GOT3 (cell line): ENCODE measurements at regions not wholly inside any gene's neighbourhood (a gene's known extent, or its start where the extent isn't known, plus 50 kb on each side); places are given as distances from the start of the nearest gene placed in this dataset.
"Not testable (repeated sequence)": the region's sequence is repeated elsewhere in the genome, so short reads cannot be mapped to it uniquely, and the experiment has no call there.

ENCODE experiments used
- DNase-seq: peaks from one replicate; lab custom pipeline; 2025; ENCODE audit warnings: mixed read lengths; lab: John Stamatoyannopoulos, UW

- DNase-seq, result no peak
Measured at GRCh38 chr18:11383381-11383780, 226.0 kb upstream of the SLC35G4 start.

- no peak for DNase-seq
Measured at GRCh38 chr18:11380968-11381367, 228.4 kb upstream of the SLC35G4 start.

DNA sequence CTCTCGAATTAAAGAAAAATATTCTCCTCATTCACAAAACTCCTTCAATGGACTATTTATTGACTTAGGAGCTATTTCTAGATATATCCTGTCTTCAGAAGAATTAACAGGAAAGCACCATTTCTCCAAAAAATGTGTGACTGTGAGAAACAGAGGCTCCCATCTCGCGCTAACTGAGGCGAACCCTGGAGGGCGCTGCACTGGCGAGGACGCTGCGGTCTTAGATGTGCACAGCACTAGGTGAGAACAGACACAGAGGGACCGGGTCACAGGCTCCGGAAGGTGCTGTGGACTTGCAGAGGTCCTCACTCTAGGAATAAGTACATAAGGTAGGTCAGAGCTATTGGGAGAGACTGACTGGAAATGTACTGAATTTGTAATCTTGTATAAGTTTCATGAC, 229.7 kb upstream of the SLC35G4 start:
- no peak for DNase-seq

GRCh38 chr18:11377766-11378540, 228.6 kb upstream of the PIEZO2 start:
- DNase-seq, result no peak

DNA sequence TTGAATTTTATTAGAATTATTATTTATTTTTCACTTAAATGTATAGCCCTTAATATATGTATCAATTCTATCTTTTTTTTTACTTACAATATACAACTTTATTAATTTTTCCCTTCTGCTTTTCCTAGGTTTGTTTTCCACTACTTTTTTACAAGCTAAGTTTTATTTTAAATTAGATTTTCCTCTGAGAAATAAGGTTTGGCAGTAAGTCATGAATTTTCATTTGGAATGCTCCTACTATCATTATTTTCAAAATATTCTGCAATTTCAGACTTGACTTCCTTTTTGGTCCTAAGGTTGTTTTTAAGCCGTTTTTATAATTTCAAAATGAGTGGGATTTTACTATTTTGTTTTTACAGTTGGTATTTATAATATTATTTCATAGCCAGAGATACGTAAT, 222.8 kb upstream of the PIEZO2 start:
- DNase-seq, result no peak

- no peak for DNase-seq
Measured at GRCh38 chr18:11369556-11369955, 220.2 kb upstream of the PIEZO2 start.

- no peak for DNase-seq
Measured at GRCh38 chr18:11368020-11368419, 218.7 kb upstream of the PIEZO2 start.

- no peak for DNase-seq
Measured at GRCh38 chr18:11367351-11367750, 218.0 kb upstream of the PIEZO2 start.

- DNase-seq, result no peak
Measured at GRCh38 chr18:11366410-11366809, 217.0 kb upstream of the PIEZO2 start.

DNA sequence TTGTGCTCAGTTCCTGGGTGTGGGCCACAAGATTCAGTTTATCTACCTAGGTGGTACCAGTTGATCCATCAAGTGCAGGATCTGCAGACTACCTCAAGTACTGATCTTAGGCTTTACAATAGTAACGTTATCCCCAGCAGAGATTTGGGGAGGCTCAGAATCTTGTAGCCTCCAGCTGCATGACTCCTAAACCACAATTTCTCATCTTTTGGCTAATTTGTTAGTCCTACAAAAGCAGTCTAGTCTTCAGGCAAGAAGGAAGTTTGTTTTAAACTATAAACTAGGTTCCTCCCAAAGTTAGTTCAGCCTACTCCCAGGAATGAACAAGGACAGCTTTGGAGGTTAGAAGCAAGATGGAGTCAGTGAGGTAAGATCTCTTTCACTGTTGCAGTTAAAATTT, 213.5 kb upstream of the PIEZO2 start:
- no peak for DNase-seq

DNA sequence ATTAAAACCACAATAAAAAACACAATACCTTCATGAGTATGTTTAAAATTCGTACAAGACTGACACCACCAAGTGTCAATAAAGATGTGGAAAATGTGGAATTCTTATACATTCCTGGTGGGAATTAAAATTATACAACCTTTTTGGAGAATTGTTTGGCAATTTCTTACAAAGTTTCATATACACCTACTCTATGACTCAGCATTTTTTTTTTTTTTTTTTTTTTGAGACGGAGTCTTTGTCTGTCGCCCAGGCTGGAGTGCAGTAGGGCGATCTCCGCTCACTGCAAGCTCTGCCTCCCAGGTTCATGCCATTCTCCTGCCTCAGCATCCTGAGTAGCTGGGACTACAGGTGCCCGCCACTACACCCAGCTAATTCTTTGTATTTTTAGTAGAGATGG, 212.5 kb upstream of the PIEZO2 start:
- DNase-seq, result not testable (repeated sequence)

DNA sequence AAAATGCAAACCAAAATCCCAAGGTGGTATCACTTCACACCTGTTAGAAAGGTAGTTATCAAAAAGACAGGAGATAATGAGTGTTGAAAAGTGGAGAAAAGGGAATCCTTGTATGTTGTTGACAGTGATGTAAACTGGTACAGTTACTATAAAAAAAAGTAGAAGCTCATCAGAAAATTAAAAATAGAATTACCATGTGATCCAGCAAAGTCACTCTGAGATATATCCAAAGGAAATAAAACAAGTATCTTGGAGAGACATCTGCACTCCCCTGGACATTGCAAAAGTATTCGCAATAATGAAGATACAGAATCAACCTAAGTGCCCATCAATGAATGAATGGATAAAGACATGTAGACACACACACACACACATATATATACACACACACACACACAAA, 208.3 kb upstream of the PIEZO2 start:
- no peak for DNase-seq

DNA sequence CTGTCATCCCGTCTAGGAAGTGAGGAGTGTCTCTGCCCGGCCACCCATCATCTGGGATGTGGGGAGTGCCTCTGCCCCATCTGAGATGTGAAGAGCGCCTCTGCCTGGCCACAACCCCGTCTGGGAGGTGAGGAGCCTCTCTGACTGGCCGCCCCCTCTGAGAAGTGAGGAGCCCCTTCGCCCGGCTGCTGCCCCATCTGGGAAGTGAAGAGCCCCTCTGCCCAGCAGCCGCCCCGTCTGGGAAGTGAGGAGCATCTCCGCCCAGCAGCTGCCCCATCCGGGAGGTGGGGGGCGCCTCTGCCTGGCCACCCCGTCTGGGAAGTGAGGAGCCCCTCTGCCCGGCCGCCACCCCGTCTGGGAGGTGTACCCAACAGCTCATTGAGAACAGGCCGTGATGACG, 195.2 kb upstream of the PIEZO2 start:
- not testable (repeated sequence) for DNase-seq

- no peak for DNase-seq
Measured at GRCh38 chr18:11343096-11343495, 193.7 kb upstream of the PIEZO2 start.

DNA sequence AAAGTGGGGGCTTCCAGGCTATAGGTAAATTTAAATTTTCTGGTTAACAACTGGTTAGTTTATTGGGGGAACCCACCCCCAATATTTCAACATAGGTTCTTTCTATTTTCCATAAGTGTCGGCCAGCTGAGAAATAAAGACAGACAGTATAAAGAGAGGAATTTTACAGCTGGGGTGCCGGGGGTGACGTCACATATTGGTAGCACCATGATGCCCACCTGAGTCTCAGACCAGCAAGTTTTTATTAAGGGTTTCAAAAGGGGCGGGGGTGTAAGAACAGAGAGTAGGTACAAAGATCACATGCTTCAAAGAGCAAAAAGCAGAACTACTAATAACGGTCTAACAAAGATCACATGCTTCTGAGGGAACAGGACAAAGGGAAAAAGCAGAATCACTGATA, 192.7 kb upstream of the PIEZO2 start:
- not testable (repeated sequence) for DNase-seq

DNA sequence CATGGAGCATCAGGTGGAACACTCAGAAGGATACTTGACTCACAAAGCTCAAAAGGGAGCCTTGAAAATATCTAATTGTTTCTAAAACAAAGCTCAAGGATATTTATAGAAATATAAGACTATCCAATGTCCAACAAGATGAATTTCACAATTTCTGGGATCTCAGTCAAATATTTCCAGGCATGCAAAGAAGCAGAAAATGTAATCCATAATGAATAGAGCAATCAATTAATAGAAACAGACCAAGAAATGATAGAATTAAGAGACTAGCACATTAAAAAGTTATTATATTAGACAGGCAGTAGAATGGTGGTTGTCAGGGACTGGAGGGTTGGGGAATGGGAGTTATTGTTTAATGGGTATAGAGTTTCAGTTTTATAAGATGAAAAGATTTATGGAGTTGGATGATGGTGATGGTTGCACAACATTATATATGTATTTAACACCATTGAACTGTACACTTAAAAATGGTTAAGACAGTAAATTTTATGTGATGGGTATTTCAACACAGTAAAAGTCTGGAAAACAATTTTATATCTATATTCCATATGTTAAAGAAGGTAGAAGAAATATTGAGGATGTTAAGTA, 189.9 kb upstream of the PIEZO2 start:
- DNase-seq, result no peak

GRCh38 chr18:11336241-11336640, 186.9 kb upstream of the PIEZO2 start:
- DNase-seq, result no peak

GRCh38 chr18:11327391-11328009, 178.1 kb upstream of the PIEZO2 start:
- no peak for DNase-seq

GRCh38 chr18:11324956-11325882, 175.8 kb upstream of the PIEZO2 start:
- DNase-seq, result no peak

- DNase-seq, result no peak
Measured at GRCh38 chr18:11324510-11324909, 175.1 kb upstream of the PIEZO2 start.

- DNase-seq, result no peak
Measured at GRCh38 chr18:11323359-11323819, 174.0 kb upstream of the PIEZO2 start.

DNA sequence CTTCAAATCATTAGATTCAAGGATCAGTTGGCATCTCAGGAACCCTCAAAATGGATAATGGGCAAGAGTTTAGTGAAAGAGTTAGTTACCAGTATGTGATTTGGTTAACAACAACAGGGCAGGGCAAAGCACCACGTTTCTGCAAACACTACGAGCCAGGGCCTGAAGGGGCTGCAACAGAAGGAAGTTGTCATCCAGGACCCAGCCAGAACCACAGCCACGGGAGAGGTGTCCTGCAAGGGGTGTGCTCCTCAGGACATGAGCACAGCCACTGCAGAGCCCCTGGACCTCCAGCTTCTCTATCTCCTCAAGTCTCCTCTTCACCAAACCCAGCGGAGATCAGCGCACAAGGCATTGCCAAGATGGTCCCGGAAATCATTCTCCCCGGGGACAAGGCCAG, 173.3 kb upstream of the PIEZO2 start:
- DNase-seq, result no peak
